ENCODE measurements at regions not wholly inside any gene's neighbourhood (a gene's known extent, or its start where the extent isn't known, plus 50 kb on each side); places are given as distances from the start of the nearest gene placed in this dataset.

GRCh38 chr7:21099432-21099831, 312.7 kb upstream of the SP8 start:
- no peak for DNase-seq

GRCh38 chr7:21099955-21100354, 313.3 kb upstream of the SP8 start:
- no peak for DNase-seq

- no peak for DNase-seq
Measured at GRCh38 chr7:21101541-21101940, 314.9 kb upstream of the SP8 start.

GRCh38 chr7:21103426-21104123, 316.9 kb upstream of the SP8 start:
- DNase-seq = no peak

- DNase-seq = no peak
Measured at GRCh38 chr7:21104124-21104500, 317.4 kb upstream of the SP8 start.

GRCh38 chr7:21106296-21106732, 319.6 kb upstream of the SP8 start:
- no peak for DNase-seq

GRCh38 chr7:21107101-21107500, 320.4 kb upstream of the SP8 start:
- no peak for DNase-seq

GRCh38 chr7:21108182-21108581, 319.7 kb upstream of the SP4 start:
- no peak for DNase-seq

- no peak for DNase-seq
Measured at GRCh38 chr7:21113609-21114415, 314.1 kb upstream of the SP4 start.

GRCh38 chr7:21123586-21123985, 304.3 kb upstream of the SP4 start:
- DNase-seq = no peak

- no peak for DNase-seq
Measured at GRCh38 chr7:21125297-21125696, 302.6 kb upstream of the SP4 start.

GRCh38 chr7:21128062-21128817, 299.6 kb upstream of the SP4 start:
- no peak for DNase-seq

GRCh38 chr7:21131897-21132296, 296.0 kb upstream of the SP4 start:
- no peak for DNase-seq

- DNase-seq = no peak
Measured at GRCh38 chr7:21134631-21135030, 293.3 kb upstream of the SP4 start.

- no peak for DNase-seq
Measured at GRCh38 chr7:21135437-21135836, 292.4 kb upstream of the SP4 start.

- no peak for DNase-seq
Measured at GRCh38 chr7:21137640-21138039, 290.2 kb upstream of the SP4 start.

GRCh38 chr7:21140622-21141021, 287.3 kb upstream of the SP4 start:
- no peak for DNase-seq

- no peak for DNase-seq
Measured at GRCh38 chr7:21141476-21141875, 286.4 kb upstream of the SP4 start.

GRCh38 chr7:21142081-21142480, 285.8 kb upstream of the SP4 start:
- DNase-seq = no peak

- no peak for DNase-seq
Measured at GRCh38 chr7:21146642-21147423, 281.1 kb upstream of the SP4 start.

GRCh38 chr7:21149809-21150208, 278.1 kb upstream of the SP4 start:
- DNase-seq = no peak

- DNase-seq = no peak
Measured at GRCh38 chr7:21154614-21155013, 273.3 kb upstream of the SP4 start.

GRCh38 chr7:21159506-21159905, 268.4 kb upstream of the SP4 start:
- DNase-seq = no peak
